ENCODE measurements at regions not wholly inside any gene's neighbourhood (a gene's known extent, or its start where the extent isn't known, plus 50 kb on each side); places are given as distances from the start of the nearest gene placed in this dataset.

GRCh38 chr12:39235990-39236767 is 206.7 kb downstream of the KIF21A start:
- no peaks in the 10 kb centered on the region for H4K20me1 ChIP-seq (ENCODE audit: insufficient read depth)
- H3K4me1 ChIP-seq (ENCODE audit: control insufficient read depth in 1 of 2, insufficient read depth in 2 of 2, low read depth in 1 of 2, low read length in 1 of 2): no peaks in the 10 kb centered on the region; a peak in 1 of 4 replicates
- H3K27ac ChIP-seq (ENCODE audit: low read depth in 2 of 2, low read length in 1 of 2): no peak overlapping the region
- DNase-seq: no peak
- H3K27me3 ChIP-seq (ENCODE audit: insufficient read depth): no peaks in the 10 kb centered on the region
- H2AFZ ChIP-seq (ENCODE audit: low read depth): no peak overlapping the region
- no peaks in the 10 kb centered on the region for H3K36me3 ChIP-seq (replicated peaks in 1 of 2; ENCODE audit: control insufficient read depth in 1 of 2, insufficient read depth in 2 of 2, low read length in 1 of 2)
- ChIA-PET CTCF (interaction anchor here (2.2 kb wide), 1 partner anchor 37 kb away, joined by 7 read pairs; no protein-coding TSS in a partner anchor), POLR2A (no interaction called here)
- WGBS (ENCODE audit: low lambda C conversion rate): 81% methylated on average over 4 of the region's 4 CpGs
- H3K9ac ChIP-seq: no peak overlapping the region
- H3K4me2 ChIP-seq: no peak overlapping the region
- TF ChIP-seq USF2 (IDR thresholded peaks at IDR 0.05; ENCODE audit: borderline replicate concordance, low read depth, low read length): no peak
- TF ChIP-seq TAF1 (IDR thresholded peaks at IDR 0.05; ENCODE audit: borderline replicate concordance, low read depth, low read length): no peak
- no peak for TF ChIP-seq SIN3A (IDR thresholded peaks at IDR 0.05; ENCODE audit: borderline replicate concordance, low read depth, low read length)
- no peak for TF ChIP-seq ZBTB33 (IDR thresholded peaks at IDR 0.05; ENCODE audit: borderline replicate concordance, low read depth)
- no peak for TF ChIP-seq REST (IDR thresholded peaks at IDR 0.05; ENCODE audit: low read depth, low read length)
- TF ChIP-seq JUND (IDR thresholded peaks at IDR 0.05): no peak
- TF ChIP-seq EP300 (IDR thresholded peaks at IDR 0.05; ENCODE audit: borderline replicate concordance in 1 of 2, low read depth in 1 of 2, low read length in 1 of 2): no peak
- TF ChIP-seq RAD21 (IDR thresholded peaks at IDR 0.05; ENCODE audit: low read length): no peak
- TF ChIP-seq TCF12 (IDR thresholded peaks at IDR 0.05): no peak
- no peak for TF ChIP-seq SMC3 (IDR thresholded peaks at IDR 0.05; ENCODE audit: low read depth, low read length)
- TF ChIP-seq MXI1 (IDR thresholded peaks at IDR 0.05; ENCODE audit: low read depth, low read length): no peak
- TF ChIP-seq RFX5 (IDR thresholded peaks at IDR 0.05; ENCODE audit: low read length): no peak
- TF ChIP-seq POLR2AphosphoS5 (IDR thresholded peaks at IDR 0.05; ENCODE audit: low read depth, low read length): no peak
- no peaks in the 10 kb centered on the region for H3K79me2 ChIP-seq (ENCODE audit: insufficient read depth)
- H3F3A ChIP-seq (replicated peaks; ENCODE audit: insufficient read depth): no peaks in the 10 kb centered on the region
- no peaks in the 10 kb centered on the region for H3K9me3 ChIP-seq
- no peaks in the 10 kb centered on the region for H3K9me2 ChIP-seq
- H3K4me3 ChIP-seq (ENCODE audit: low read depth in 2 of 2, low read length in 1 of 2): no peak overlapping the region

Measured in SK-N-SH (cell line).